ENCODE measurements at regions not wholly inside any gene's neighbourhood (a gene's known extent, or its start where the extent isn't known, plus 50 kb on each side); places are given as distances from the start of the nearest gene placed in this dataset.

DNA sequence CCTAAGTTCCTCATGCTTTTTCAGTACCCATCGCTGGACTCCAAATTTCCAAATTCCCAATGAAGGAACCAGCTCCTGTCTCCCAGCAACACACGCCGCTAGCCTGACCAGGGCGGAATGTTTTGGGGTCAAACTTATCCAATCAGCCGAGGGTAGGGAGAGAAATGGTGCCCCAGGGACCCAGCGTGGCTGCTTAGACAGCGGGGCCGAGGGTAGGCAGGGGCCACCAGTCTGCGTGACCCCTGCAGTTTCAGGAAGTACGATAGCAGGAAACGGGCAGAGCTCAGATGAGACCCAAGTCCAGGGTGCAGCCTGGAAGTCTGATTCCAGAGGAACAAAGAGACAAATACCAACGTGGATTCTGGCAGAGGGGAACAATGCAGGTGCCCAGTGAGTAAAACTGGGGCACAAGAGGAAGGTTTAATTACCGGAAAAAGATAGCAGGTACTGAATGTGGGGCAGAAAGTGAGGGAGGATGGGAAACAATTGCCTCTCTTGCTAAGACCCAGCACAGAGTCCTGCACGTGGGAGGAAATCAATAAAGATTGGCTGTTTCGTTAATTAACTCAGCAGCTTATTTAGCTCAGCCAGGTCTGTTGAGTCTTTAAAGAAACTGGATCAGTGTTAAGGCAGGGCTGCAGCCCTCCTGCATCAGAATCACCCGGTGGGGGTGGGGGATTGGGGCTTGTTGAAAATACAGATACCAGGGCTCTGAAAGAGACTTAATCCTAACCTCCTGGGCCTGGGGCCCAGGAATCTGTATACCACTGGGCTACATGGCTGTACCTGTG is 50.4 kb upstream of the NFE2L3 start:
- TF ChIP-seq EZH2 (IDR thresholded peaks at IDR 0.05; ENCODE audit: borderline replicate concordance, insufficient read depth, low read depth, low read length, poor library complexity, severe bottlenecking) = no peak
- TF ChIP-seq, protein P1, sequence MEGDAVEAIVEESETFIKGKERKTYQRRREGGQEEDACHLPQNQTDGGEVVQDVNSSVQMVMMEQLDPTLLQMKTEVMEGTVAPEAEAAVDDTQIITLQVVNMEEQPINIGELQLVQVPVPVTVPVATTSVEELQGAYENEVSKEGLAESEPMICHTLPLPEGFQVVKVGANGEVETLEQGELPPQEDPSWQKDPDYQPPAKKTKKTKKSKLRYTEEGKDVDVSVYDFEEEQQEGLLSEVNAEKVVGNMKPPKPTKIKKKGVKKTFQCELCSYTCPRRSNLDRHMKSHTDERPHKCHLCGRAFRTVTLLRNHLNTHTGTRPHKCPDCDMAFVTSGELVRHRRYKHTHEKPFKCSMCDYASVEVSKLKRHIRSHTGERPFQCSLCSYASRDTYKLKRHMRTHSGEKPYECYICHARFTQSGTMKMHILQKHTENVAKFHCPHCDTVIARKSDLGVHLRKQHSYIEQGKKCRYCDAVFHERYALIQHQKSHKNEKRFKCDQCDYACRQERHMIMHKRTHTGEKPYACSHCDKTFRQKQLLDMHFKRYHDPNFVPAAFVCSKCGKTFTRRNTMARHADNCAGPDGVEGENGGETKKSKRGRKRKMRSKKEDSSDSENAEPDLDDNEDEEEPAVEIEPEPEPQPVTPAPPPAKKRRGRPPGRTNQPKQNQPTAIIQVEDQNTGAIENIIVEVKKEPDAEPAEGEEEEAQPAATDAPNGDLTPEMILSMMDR (IDR thresholded peaks at IDR 0.05) = no peak
